ENCODE measurements at regions not wholly inside any gene's neighbourhood (a gene's known extent, or its start where the extent isn't known, plus 50 kb on each side); places are given as distances from the start of the nearest gene placed in this dataset.
"Not testable (repeated sequence)": the region's sequence is repeated elsewhere in the genome, so short reads cannot be mapped to it uniquely, and the experiment has no call there.

GRCh38 chr20:48384147-48384818, 443.5 kb downstream of the PREX1 start:
- H3K36me3 Mint-ChIP-seq = no peaks in the 10 kb centered on the region
- DNase-seq = no peak
- no peak overlapping the region for H3K4me3 Mint-ChIP-seq
- H3K27me3 Mint-ChIP-seq = peaks cover 38 to 47% of the 10 kb centered on the region in 2 donors
- no peaks in the 10 kb centered on the region for H3K9me3 Mint-ChIP-seq
- no peaks in the 10 kb centered on the region for H3K4me1 Mint-ChIP-seq
- ATAC-seq (replicated peaks) = peak; percentile 62 to 64
- no peak overlapping the region for H3K27ac Mint-ChIP-seq

GRCh38 chr20:48383252-48383651, 444.5 kb downstream of the PREX1 start:
- Mint-ChIP-seq H3K36me3 (no peaks in the 10 kb centered on the region), H3K9me3 (no peaks in the 10 kb centered on the region), H3K27me3 (peaks cover 35 to 54% of the 10 kb centered on the region in 2 donors), H3K4me3 (no peak overlapping the region), H3K27ac (no peak overlapping the region), H3K4me1 (no peaks in the 10 kb centered on the region)
- DNase-seq (no peak), ATAC-seq (replicated peaks) (peak in 1 of 2 donors; percentile 38)

GRCh38 chr20:48382304-48382703, 445.5 kb downstream of the PREX1 start:
- no peak for DNase-seq
- Mint-ChIP-seq H3K4me3 (no peak overlapping the region), H3K36me3 (no peaks in the 10 kb centered on the region), H3K4me1 (no peaks in the 10 kb centered on the region), H3K27ac (peak overlapping the region; percentile 45), H3K9me3 (no peaks in the 10 kb centered on the region), H3K27me3 (peaks cover 39 to 54% of the 10 kb centered on the region in 2 donors)
- no peak for ATAC-seq (replicated peaks)

- H3K36me3 Mint-ChIP-seq = no peaks in the 10 kb centered on the region
- DNase-seq (no peak), ATAC-seq (replicated peaks) (no peak)
- no peak overlapping the region for H3K4me3 Mint-ChIP-seq
- no peaks in the 10 kb centered on the region for H3K9me3 Mint-ChIP-seq
- H3K27ac Mint-ChIP-seq = no peak overlapping the region
- peaks cover 0 to 1% of the 10 kb centered on the region in 2 donors for H3K4me1 Mint-ChIP-seq
- H3K27me3 Mint-ChIP-seq = peaks cover 39 to 46% of the 10 kb centered on the region in 2 donors
Measured at GRCh38 chr20:48381353-48382120, 446.3 kb downstream of the PREX1 start.

GRCh38 chr20:48380661-48381060, 447.1 kb downstream of the PREX1 start:
- peaks cover 36 to 45% of the 10 kb centered on the region in 2 donors for H3K27me3 Mint-ChIP-seq
- H3K27ac Mint-ChIP-seq = no peak overlapping the region
- no peak overlapping the region for H3K4me3 Mint-ChIP-seq
- no peaks in the 10 kb centered on the region for H3K36me3 Mint-ChIP-seq
- peaks cover 0 to 1% of the 10 kb centered on the region in 2 donors for H3K4me1 Mint-ChIP-seq
- no peak for ATAC-seq (replicated peaks)
- no peak for DNase-seq
- no peaks in the 10 kb centered on the region for H3K9me3 Mint-ChIP-seq

- Mint-ChIP-seq H3K4me1 (peaks cover 7 to 12% of the 10 kb centered on the region in 2 donors), H3K27ac (peak overlapping the region; percentile 20), H3K27me3 (peaks cover 45 to 53% of the 10 kb centered on the region in 2 donors), H3K4me3 (no peak overlapping the region), H3K9me3 (no peaks in the 10 kb centered on the region), H3K36me3 (no peaks in the 10 kb centered on the region)
- DNase-seq = no peak
- ATAC-seq (replicated peaks) = no peak
Measured at GRCh38 chr20:48378976-48379675, 448.7 kb downstream of the PREX1 start.

GRCh38 chr20:48377940-48378339, 449.9 kb downstream of the PREX1 start:
- Mint-ChIP-seq H3K36me3 (no peaks in the 10 kb centered on the region), H3K4me3 (no peak overlapping the region), H3K4me1 (peaks cover 8 to 13% of the 10 kb centered on the region in 2 donors), H3K27ac (no peak overlapping the region), H3K27me3 (peaks cover 47 to 61% of the 10 kb centered on the region in 2 donors), H3K9me3 (no peaks in the 10 kb centered on the region)
- DNase-seq = no peak
- ATAC-seq (replicated peaks) = no peak

GRCh38 chr20:48375804-48376203, 452.0 kb downstream of the PREX1 start:
- ATAC-seq (replicated peaks) (no peak), DNase-seq (no peak)
- Mint-ChIP-seq H3K4me1 (peaks cover 8 to 13% of the 10 kb centered on the region in 2 donors), H3K27me3 (peaks cover 34 to 45% of the 10 kb centered on the region in 2 donors), H3K36me3 (no peaks in the 10 kb centered on the region), H3K27ac (no peak overlapping the region), H3K9me3 (no peaks in the 10 kb centered on the region), H3K4me3 (no peak overlapping the region)

- Mint-ChIP-seq H3K27me3 (peaks cover 34 to 45% of the 10 kb centered on the region in 2 donors), H3K9me3 (no peaks in the 10 kb centered on the region), H3K27ac (no peak overlapping the region), H3K36me3 (no peaks in the 10 kb centered on the region), H3K4me1 (peaks cover 8 to 13% of the 10 kb centered on the region in 2 donors), H3K4me3 (no peak overlapping the region)
- no peak for DNase-seq
- no peak for ATAC-seq (replicated peaks)
Measured at GRCh38 chr20:48374991-48375595, 452.7 kb downstream of the PREX1 start.

- Mint-ChIP-seq H3K4me3 (peak overlapping the region in 1 of 2 donors; percentile 51), H3K4me1 (peaks cover 8 to 13% of the 10 kb centered on the region in 2 donors), H3K27me3 (peaks cover 34 to 45% of the 10 kb centered on the region in 2 donors), H3K27ac (peak overlapping the region; percentile 5)
- not testable (repeated sequence) for H3K36me3 Mint-ChIP-seq; ATAC-seq (replicated peaks); DNase-seq; H3K9me3 Mint-ChIP-seq
Measured at GRCh38 chr20:48374031-48374907, 453.5 kb downstream of the PREX1 start.

- no peak overlapping the region for H3K27ac Mint-ChIP-seq
- H3K4me1 Mint-ChIP-seq = peaks cover 8 to 13% of the 10 kb centered on the region in 2 donors
- DNase-seq (no peak), ATAC-seq (replicated peaks) (no peak)
- H3K36me3 Mint-ChIP-seq = no peaks in the 10 kb centered on the region
- H3K9me3 Mint-ChIP-seq = no peaks in the 10 kb centered on the region
- H3K27me3 Mint-ChIP-seq = peaks cover 34 to 40% of the 10 kb centered on the region in 2 donors
- no peak overlapping the region for H3K4me3 Mint-ChIP-seq
Measured at GRCh38 chr20:48373555-48373934, 454.3 kb downstream of the PREX1 start.

GRCh38 chr20:48372851-48373554, 454.8 kb downstream of the PREX1 start:
- H3K36me3 Mint-ChIP-seq; H3K27ac Mint-ChIP-seq; H3K9me3 Mint-ChIP-seq; DNase-seq; ATAC-seq (replicated peaks); H3K4me3 Mint-ChIP-seq: not testable (repeated sequence)
- Mint-ChIP-seq H3K27me3 (peaks cover 29 to 34% of the 10 kb centered on the region in 2 donors), H3K4me1 (peaks cover 8 to 13% of the 10 kb centered on the region in 2 donors)

GRCh38 chr20:48371211-48371610, 456.6 kb downstream of the PREX1 start:
- DNase-seq = no peak
- Mint-ChIP-seq H3K36me3 (peaks cover 0 to 8% of the 10 kb centered on the region in 2 donors), H3K4me3 (no peak overlapping the region), H3K9me3 (peaks cover 0 to 5% of the 10 kb centered on the region in 2 donors), H3K27me3 (peaks cover 19 to 29% of the 10 kb centered on the region in 2 donors), H3K27ac (no peak overlapping the region), H3K4me1 (peaks cover 17 to 24% of the 10 kb centered on the region in 2 donors)
- ATAC-seq (replicated peaks) = no peak

Measured in stimulated activated naive B cell treated with anti-CD40 and anti-IgM and Interleukin-4, amounts not matched to agents 10 μg/mL and 1 μg/mL and 100 μg/mL, for 72 hours (primary cell).